GM20000 (cell line): ENCODE measurements at regions not wholly inside any gene's neighbourhood (a gene's known extent, or its start where the extent isn't known, plus 50 kb on each side); places are given as distances from the start of the nearest gene placed in this dataset.

Experiments used
- DNase-seq: peaks from one replicate; pipeline ENCODE4 v3.0.0; 2012; ENCODE audit warnings: low spot score
- CTCF ChIP-seq: IDR thresholded peaks from 2 replicates; pipeline ENCODE4 v1.5.1; 2012; ENCODE audit warnings: mild to moderate bottlenecking, control low read depth; ENCODE audit errors: extremely low read depth, missing control alignments

GRCh38 chr6:14640631-14641030, 523.1 kb downstream of the CD83 start:
- DNase-seq: no peak
- TF ChIP-seq CTCF: no peak

GRCh38 chr6:14641423-14642135, 524.0 kb downstream of the CD83 start:
- no peak for TF ChIP-seq CTCF
- DNase-seq: no peak

GRCh38 chr6:14642136-14642505, 524.5 kb downstream of the CD83 start:
- DNase-seq: no peak
- no peak for TF ChIP-seq CTCF

- no peak for TF ChIP-seq CTCF
- no peak for DNase-seq
Observed at GRCh38 chr6:14642842-14643241, 525.3 kb downstream of the CD83 start.

GRCh38 chr6:14644381-14644780, 526.8 kb downstream of the CD83 start:
- DNase-seq: no peak
- TF ChIP-seq CTCF: no peak

GRCh38 chr6:14645221-14645620, 527.6 kb downstream of the CD83 start:
- DNase-seq: no peak

GRCh38 chr6:14645841-14646240, 528.3 kb downstream of the CD83 start:
- no peak for TF ChIP-seq CTCF
- DNase-seq: no peak

More at GRCh38 chr6:14645221-14645620, 527.6 kb downstream of the CD83 start:
- no peak for TF ChIP-seq CTCF
